NCI-H2171 treated with DMSO at 0.1 percent for 48 hours (cell line): ENCODE measurements at regions not wholly inside any gene's neighbourhood (a gene's known extent, or its start where the extent isn't known, plus 50 kb on each side); places are given as distances from the start of the nearest gene placed in this dataset.
A peak's percentile ranks its signal among the peaks of the same experiment; 100 is the strongest.

ENCODE experiments used
- DNase-seq: peaks from one replicate; lab custom pipeline; 2025; lab: John Stamatoyannopoulos, UW

DNA sequence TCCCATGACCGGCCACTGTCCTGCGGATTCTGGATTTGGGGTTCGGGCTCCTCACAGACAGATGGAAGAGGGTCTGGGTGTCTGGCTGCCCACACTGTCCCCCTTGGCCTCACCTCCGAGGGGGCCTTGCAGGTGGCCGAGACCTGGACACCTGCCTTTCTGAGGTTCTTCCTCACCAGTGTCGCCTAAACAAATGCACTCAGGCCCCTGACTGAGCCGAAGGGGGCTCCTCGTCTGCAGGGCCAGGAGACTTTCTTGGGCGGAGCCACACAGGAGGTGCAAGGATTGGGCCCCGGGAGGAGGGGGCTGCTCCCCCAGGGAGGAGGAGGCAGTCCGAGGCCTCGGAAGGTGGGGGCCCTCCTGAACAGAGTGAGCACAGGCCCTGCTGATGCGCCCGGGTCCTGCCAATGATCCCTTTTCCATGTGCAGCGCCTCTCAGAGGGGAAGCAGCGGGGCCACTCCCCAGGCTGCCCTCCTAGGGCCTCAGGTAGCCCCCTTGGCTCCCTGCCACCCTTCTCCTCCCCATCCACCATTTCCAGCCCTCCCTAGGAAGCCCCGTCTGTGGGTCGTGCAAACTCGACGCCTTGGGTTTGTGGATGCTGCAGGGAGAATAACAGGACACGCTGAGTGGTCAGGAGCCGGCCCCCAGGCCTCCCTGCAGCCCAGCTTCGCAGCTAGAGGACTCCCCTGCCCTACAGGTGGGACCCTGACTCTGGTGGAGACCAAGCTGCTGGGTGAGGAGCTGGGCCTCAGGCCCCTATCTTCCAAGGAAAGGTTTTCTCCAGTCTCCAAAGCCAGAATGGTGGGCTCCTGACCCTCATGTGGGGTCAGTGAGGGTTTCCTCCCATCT, 63.4 kb upstream of the ZNF469 start:
- no peak for DNase-seq

DNA sequence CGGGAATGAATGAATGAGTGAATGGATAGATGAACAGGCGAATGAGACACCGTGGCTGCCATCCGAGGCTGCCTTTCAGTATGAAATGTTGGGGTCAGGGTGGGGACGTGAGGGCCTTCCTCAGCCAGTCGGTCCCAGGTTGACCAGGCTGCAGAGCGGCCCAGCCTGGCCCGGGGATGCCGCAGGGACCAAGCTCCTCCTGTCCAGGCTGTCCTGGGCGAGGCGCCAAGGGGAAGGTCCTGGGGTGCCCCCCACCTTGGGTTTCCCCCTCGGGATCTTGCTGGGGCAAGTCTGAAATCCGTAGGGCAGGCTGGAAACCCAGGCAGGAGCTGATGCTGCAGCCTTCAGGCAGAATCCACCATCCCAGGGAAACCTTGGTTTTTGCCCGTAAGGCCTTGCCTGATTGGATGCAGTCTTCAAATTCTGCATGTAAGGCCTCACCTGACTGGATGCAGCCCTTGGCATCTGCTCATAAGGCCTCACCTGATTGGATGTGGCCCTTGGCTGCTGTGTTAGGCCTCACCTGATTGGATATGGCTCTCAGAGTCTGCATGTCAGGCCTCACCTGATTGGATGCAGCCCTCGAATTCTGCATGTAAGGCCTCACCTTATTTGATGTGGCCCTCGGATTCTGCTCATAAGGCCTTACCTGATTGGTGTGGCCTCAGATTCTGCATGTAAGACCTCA, 61.7 kb upstream of the ZNF469 start:
- peak; percentile 20 for DNase-seq

DNA sequence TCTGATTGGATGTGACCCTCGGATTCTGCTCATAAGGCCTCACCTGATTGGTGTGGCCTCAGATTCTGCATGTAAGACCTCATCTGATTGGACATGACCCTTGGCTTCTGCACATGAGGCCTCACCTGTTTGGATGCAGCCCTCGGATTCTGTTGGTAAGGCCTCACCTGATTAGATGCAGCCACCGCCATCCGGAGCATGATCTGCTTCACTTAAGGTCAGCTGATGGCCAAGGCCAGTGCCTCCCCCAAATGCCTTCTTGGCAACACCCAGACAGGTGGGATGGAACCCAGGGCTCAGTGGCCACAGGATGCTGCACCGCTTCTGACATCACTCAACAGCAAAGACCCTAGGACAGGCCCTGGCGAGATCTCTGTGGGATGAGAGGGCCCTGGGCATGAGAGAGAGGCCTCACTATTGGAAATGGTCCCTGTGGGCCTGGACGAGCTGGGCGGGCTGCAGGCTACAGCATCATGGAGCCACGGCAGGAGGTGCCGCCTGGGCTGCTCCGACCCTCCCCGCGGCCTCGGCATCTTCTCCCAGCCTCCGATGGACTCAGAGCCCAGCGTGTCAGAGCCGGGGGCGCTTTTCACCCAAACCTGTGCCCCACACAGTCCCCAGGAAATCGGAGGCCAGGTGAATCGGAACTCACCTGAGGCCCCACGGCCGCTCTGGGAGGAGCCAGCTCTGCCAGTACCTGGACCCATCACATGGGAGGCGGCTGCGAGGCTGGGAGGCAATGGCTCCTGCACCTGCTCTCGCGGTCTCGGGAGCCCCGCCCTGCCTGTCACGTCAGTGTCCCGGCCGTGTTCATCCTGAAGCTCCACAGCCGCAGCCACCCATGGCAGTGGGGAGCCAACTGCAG, 60.9 kb upstream of the ZNF469 start:
- DNase-seq, result no peak

DNA sequence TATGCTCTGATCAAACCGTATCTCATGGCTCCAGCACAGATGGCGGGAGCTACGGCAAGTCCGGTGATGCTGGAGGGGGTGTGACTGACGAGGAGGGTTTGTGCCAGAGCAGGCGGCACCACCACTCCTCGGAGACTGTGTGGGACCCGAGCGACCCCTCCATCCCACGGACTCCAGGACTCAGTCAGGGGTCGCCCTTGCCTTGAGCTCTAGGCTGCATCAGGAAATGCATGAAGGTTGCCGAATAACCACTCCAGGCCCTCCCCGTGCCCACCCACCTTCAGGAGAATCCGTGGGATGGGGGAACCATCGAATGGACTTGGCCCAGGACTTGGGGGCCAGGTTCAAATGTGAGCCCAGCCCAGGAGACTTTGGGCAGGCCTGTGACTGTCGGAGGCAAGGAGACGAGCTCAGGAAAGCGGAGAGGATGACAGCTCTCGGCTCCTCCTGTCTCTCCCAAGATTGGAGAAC, 60.2 kb upstream of the ZNF469 start:
- DNase-seq, result no peak

DNA sequence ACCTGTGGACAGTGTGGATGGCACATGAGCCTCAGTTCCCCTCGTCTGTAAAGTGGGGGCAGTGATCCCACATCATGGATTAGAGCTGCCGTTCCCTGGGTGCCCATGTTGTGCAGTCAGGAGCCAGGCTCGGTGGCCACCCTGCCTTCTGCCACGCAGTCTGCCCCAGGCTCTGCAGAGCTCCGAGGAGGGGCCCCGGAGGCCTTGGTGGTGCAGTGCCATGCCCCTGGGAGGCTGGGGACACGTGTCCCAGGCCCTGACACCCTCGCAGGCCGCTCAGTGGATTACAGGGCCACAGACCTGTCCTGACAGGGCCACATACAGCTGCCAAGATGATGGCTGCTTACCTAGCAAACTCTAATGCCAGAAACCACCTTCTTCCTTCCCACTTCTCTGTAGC, 59.7 kb upstream of the ZNF469 start:
- no peak for DNase-seq

DNA sequence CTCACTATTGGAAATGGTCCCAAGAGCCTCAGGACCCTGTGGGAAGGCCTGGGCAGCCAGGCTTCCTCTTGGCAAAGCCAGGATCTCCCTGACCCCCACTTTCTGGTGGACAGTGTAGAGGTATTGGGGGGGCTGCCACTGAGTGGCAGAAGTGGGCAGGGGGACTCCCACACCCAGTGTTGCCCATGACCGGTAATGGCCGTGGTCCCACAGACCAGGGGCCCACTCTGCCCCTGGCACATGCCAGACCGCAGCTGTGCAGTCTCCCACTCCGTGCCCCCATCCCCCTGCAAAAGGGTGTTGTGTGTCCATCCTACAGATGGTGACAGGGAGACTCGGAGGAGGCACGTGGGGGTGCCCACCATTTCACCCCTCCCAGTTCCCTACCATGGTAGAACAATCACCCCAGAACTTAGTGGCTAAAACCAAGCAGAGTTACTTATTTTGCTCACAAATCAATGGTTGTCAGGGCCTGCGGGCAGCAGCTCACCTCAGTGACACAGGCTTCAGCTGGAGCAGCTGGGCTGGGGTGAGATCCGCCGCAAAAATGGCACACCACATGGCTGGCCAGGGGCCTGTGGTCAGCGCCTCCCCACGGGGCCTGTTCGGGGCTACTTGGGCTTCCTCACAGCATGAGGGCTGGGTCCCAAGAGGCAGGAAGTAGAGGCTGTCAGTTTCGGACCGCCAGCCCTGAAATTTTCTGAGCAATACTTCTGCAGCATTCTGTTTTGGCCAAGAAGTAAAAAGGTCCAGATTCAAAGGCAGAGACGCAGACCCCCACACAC, 59.0 kb upstream of the ZNF469 start:
- DNase-seq, result no peak

DNA sequence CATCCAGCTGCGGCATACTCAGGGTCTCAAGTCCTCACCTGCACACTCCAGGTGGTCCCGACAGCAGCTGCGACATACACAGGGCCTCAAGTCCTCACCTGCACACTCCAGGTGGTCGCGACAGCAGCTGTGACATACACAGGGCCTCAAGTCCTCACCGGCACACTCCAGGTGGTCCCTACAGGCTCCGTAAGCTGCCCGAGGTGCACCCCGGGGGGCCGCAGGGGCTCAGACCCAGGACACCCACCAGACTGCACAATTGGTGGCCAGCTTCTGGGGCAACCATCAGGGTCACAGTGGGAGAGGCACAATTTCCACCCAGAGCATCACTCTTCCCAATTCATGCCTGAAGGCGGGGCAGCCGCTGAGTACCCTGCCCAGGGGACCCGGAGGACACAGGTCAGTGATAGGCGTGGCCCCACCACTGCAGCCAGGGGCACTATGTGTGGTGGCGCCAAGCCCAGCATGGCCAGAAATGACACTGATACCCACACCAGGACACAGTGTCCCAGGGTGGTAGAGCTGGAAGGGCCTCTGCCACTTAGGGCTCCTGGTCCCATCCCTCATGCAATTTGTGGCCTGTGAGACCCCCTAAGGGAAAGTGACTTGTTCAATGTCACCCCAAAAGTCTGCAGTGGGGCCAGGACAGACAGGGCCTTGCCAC, 57.5 kb upstream of the ZNF469 start:
- DNase-seq, result peak; percentile 6

DNA sequence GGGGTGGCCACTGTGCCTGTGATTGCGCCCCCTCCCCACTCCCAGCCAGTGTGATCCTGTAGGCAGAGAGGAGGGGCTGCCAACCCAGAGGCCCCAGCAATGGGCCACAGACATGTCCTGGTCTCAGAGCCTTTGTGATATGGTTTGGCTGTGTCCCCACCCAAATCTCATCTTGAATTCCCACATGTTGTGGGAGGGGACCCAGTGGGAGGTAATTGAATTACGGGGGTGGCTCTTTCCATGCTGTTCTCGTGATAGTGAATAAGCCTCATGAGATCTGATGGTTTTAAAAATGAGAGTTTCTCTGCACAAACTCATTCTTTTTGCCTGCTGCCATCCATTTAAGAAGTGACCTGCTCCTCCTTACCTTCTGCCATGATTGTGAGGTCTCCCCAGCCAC, 56.8 kb upstream of the ZNF469 start:
- no peak for DNase-seq

DNA sequence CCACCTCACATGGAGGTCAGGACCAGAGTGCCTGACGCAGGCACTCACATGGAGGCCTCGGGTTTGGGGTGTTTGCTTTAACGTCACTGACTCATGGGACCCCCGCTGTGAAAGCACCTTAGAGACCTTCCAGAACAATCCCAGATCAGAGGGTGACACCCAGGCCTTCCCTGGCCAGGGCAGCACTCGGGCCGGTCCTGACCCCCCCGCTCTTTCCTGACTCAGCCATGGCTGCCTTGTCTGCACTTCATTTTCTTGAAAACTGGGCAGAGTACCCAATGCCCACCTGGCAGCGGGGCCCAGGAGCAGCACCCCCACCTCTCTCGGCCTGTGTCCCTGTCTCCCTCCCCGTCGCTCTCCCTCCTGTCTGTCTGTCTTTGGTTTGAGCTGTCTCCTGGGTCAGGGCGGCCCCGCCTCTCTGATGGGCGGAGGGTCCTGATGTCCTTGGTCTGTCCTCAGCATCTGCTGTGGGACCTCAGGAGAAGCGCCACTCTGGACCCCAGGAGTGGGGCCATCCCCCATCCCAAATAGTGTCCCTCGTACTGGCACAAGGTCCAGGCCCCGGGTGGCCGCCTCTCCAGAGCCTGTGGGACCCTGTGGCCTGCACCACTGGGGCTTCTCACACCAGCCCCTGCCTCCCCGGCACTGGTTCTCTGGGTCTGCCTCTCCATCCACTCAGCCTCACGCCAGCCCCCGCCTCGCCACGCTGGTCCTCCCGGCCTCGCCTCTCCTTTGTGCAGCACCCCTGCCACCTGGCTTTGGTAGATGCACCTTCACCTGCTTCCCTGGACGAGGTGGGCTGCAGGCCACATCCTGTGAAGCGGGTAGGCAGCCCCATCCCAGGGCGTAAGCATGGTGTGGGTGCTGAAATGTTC, 55.9 kb upstream of the ZNF469 start:
- no peak for DNase-seq

DNA sequence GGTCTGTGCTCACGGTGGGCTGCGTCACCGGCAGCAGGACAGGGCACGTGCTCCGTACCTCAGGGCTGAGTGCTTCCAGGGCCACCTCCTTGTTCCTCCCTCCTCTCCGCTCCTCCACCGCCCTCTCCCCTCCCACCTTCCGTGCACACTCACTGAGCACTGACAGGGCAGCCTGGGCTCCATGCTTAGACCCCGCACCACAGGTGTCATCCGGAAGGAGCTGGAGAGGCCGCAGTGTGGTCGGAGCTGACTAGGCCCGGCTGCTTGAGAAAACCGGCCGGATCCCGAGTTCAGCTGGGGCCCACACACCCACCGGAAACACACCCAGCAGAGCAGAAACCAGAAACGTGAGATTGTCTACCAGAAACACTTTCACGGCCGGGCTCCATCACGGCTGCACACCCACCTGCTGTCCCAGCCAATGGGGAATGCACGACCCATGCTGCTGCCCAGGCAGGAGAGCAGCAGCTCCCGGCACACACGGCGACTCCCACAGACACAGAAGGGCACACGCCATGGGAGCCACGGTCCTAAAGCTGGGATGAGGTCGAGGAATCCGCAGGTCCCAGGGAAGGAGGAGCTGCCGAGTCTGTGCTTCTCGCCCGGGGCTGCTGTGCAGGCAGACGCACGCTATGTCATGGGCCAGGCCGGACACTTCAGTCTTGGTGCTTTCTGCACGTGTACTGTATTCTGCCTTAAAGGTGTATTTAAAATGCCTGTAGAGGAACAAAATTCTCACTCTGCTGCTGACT, 55.0 kb upstream of the ZNF469 start:
- no peak for DNase-seq

DNA sequence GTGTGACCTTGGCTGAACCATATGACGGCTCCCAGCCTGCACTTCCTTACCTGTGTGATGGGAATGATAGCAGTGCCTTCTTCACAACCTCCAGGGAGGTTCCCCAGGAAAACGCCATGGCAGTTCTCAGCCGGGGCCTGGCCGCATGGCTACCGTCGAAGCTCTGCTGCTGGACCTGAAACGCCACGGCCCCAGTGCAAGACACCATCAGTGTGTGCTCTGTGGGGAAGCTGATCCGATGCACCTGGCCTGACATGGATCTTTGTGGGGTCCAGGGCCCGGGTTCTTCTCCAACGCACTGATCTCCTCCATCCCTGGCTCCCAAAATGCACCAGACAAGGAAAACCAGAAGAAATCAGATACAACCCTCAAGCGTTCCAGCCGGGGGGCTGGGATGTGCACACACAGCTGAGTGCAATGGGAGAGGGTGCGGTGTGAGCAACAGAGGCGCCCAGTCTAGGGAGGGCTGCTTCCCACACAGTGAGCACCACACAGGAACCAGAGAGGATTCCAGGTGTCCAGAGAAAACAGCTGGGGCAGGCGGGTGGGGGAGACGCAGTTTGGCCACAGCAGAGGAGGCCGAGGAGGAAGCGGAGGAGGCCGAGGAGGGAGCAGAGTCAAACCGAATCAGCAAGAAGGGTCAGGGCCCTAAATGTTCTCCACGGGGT, 54.3 kb upstream of the ZNF469 start:
- DNase-seq, result no peak

DNA sequence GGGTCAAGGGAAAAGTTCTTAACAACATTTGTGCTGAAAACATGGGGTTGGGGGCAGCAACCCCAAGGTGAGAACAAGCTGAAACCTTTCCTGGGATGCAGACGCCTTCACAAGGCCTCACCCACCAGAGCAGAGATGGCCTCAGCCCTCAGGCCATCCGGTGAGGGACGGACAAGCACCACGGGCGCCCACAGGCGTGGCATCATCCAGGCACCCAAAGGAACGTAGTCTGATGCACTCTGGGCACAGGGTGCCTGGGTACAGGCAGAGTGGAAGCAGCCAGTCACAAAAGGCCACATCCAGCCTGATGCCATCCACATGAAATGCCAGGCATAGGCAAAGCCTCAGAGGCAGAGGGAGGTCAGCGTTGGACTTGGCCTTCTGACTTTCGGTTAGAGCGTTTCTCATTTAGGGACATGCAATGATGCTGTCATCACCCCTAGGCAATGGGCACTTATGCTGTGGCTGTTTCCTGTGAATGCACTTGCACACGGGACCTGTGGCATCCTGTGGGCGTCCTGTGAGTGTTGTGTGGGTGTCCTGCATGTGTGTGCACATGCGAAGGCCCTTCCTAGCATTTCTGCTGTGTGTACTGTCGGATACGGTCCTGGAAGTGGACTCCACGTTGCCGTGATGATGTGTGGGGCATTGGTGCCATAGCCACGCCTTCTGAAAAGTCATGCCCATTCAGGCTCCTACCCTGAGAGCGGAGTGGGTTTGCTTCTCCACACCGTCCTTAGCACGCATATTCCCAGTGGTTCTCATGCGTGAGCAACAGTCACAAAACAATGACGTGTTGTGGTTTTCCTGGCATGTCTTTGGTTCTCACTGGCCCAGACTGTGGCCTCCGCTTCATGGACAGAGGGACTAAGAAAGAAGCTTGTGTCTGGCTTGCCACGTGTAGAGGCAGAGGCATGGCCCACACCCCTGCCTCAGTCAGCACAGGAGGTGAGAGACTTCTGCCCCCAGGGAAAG, 52.7 kb upstream of the ZNF469 start:
- DNase-seq, result no peak

DNA sequence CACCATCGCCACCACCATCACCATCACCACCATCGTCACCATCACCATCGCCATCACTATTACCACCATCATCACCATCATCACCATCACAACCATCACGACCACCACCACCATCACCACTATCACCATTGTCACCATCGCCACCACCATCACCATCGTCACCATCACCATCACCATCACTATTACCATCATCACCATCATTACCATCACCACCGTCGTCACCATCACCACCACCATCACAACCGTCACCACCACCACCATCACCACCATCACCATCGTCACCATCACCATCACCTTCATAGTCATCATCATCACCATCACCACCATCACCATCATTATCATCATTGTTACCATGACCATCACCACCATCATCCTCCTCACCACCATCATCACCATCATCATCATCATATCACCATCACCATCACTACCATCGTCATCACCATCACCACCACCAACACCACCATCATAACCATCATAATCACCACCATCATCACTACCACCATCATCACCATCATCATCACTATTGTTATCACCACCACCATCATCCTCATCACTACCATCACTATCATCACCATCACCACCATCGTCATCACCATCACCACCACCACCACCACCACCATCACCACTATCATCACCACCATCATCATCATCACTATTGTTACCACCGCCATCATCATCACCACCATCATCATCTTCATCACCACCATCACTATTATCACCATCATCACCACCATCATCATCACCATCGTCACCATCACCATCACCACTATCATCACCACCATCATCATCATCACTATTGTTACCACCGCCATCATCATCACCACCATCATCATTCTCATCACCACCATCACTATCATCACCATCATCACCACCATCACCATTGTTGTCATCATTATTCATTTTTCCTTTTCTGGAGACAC, 51.5 kb upstream of the ZNF469 start:
- DNase-seq, result no peak

DNA sequence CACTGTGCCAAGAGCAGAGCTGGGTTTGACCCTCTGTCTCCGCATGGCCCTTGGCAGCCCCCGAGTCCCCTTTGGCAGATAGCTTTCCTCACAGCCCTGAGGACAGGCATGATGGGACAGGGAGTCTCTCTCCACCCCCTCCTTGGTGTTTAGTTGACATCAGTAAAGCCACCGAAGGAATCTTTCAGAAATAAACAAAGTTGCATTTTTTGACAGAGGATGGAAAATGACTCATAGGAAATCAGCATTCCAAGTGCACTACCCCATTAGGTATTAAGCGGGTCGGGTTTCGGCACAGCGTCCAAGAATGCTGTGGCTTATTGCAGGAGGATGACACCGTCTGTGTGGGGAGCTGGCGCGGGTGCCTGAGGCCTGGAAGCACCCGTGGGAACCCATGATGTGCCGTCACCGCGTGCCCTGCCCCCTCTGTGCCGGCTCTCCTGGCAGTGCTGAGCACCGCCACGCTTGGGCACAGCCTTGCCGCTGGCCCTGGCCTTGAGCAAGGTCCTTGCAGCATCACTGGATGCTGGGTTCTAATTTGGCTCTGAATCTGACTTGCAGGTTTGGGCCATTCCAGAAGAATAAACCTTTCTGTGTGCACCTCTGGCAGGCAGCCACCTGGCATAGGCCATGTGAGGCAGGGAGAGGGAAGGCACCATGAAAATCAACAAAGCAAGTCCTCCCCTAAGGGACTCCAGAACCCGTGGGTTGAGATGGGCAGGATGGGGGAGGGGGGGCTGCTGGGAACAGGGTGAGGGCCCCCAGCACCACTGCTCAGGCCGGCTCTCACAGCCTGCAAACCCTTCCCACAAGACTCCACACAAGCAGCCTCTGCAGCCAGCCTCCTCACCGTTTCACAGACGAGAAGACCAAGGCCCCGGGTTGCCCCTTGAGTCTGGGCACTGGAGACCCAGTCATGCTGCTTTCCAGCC, 50.5 kb upstream of the ZNF469 start:
- DNase-seq, result peak; percentile 20
